Left ventricle myocardium inferior (tissue), 1 donor: ENCODE measurements at regions not wholly inside any gene's neighbourhood (a gene's known extent, or its start where the extent isn't known, plus 50 kb on each side); places are given as distances from the start of the nearest gene placed in this dataset.

Experiments used
- DNase-seq: peaks from one replicate; pipeline ENCODE4 v3.0.0-alpha.2; 2020
- H3K27ac ChIP-seq: fragments of 200-600 bp; replicated peaks from 2 replicates; pipeline ENCODE4 v1.8.0; 2021
- H3K27me3 ChIP-seq: fragments of 200-600 bp; 2 replicates; pipeline ENCODE4 v1.8.0; 2021; ENCODE audit warnings: low read depth
- H3K36me3 ChIP-seq: fragments of 200-600 bp; 2 replicates; pipeline ENCODE4 v1.8.0; 2021
- H3K4me1 ChIP-seq: fragments of 200-600 bp; 2 replicates; pipeline ENCODE4 v1.8.0; 2021
- H3K4me3 ChIP-seq: fragments of 200-600 bp; 2 replicates; pipeline ENCODE4 v1.8.0; 2021; ENCODE audit warnings: mild to moderate bottlenecking, moderate library complexity
- H3K9me3 ChIP-seq: fragments of 200-600 bp; replicated peaks from 2 replicates; pipeline ENCODE4 v1.8.0; 2021
- intact Hi-C: fragments of 100-400 bp; cut with micrococcal nuclease; formaldehyde crosslinking; loops from one replicate; pipeline ENCODE4 v1.11.0; 2022
- TF ChIP-seq, protein P1 (sequence below): fragments of 200-600 bp; IDR thresholded peaks from 2 replicates; pipeline ENCODE4 v1.8.0; 2021; ENCODE audit warnings: antibody characterized with exemption, mild to moderate bottlenecking, borderline replicate concordance
- donor health status: DM: no; HTN: yes; CAD: no; lungs with severe emphysema.

DNA sequence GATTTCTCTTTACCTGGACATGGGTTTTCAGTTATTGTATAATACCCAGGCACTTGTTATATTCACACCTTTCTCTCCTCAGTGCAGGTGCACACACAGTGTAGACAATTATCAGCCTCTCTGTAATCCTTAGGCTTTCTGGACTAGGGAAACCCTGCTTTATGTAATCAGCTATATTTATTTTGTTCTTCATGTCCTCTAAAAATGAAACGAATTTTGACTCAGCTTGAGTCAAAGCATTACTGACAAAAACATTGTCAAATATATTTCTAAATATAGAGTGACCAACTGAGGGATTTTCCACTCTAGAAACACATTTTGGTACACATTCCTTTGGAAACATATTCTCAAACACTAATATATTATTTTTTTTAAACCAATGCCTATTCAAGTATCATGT, 144.8 kb upstream of the GULP1 start:
- TF ChIP-seq, protein P1, sequence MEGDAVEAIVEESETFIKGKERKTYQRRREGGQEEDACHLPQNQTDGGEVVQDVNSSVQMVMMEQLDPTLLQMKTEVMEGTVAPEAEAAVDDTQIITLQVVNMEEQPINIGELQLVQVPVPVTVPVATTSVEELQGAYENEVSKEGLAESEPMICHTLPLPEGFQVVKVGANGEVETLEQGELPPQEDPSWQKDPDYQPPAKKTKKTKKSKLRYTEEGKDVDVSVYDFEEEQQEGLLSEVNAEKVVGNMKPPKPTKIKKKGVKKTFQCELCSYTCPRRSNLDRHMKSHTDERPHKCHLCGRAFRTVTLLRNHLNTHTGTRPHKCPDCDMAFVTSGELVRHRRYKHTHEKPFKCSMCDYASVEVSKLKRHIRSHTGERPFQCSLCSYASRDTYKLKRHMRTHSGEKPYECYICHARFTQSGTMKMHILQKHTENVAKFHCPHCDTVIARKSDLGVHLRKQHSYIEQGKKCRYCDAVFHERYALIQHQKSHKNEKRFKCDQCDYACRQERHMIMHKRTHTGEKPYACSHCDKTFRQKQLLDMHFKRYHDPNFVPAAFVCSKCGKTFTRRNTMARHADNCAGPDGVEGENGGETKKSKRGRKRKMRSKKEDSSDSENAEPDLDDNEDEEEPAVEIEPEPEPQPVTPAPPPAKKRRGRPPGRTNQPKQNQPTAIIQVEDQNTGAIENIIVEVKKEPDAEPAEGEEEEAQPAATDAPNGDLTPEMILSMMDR = no peak
- H3K4me1 ChIP-seq = no peaks in the 10 kb centered on the region
- H3K9me3 ChIP-seq = no peaks in the 10 kb centered on the region
- intact Hi-C loops = no loop called here
- no peaks in the 10 kb centered on the region for H3K27me3 ChIP-seq
- H3K4me3 ChIP-seq = no peak overlapping the region
- H3K27ac ChIP-seq = no peak overlapping the region
- H3K36me3 ChIP-seq = no peaks in the 10 kb centered on the region
- no peak for DNase-seq

DNA sequence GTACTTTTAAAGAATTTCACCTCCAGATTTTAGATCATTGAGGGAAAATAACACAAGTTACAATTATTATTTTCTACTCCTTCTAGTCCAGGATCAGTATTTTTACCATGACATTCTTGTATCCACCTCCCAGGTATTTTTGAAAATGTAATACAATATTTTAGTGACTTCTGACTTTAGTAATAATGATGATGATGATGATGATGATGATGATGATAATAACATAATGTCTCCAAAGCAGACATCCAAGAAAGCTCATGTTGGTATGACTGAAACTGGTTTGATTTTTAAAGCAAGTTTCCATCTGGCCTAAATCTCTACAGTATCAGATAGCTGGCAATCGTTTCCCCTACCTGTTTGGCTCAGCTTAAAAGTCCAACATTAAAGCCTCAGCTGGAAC, 140.0 kb upstream of the GULP1 start:
- H3K4me3 ChIP-seq = no peak overlapping the region
- H3K4me1 ChIP-seq = no peaks in the 10 kb centered on the region
- TF ChIP-seq, protein P1 = no peak
- H3K27me3 ChIP-seq = no peaks in the 10 kb centered on the region
- no peaks in the 10 kb centered on the region for H3K36me3 ChIP-seq
- intact Hi-C loops = no loop called here
- no peaks in the 10 kb centered on the region for H3K9me3 ChIP-seq
- no peak for DNase-seq
- H3K27ac ChIP-seq = no peak overlapping the region

DNA sequence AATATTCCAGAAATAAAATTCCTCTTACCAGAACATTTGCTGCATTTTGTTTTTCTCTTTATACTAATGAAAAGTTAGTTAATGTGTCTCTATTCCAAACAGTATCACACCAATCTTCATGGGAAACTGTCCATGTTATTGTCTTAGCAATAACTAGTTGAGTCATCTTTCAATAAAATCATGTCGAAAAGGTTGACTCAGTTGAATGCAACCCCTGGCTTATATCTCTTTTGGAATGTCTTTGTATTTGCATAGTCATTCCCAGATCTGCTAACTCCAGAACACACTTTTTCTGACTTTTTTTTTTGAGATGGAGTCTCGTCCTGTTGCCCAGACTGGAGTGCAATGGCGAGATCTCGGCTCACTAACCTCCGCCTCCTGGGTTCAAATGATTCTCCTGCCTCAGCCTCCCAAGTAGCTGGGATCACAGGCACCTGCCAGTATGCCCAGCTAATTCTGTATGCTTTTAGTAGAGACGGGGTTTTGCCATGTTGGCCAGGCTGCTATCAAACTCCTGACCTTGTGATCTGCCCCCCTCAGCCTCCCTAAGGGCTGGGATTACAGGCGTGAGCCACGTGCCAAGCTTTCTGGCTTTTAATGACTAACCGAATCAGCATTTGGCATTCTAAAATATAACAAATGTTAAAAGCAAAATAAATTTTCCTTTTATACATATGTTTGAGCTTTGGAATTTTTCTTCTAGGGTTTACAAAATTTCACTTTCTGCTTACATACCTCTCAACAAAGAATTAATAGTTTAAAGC, 133.2 kb upstream of the GULP1 start:
- intact Hi-C loops = no loop called here
- TF ChIP-seq, protein P1 = no peak
- Histone ChIP-seq H3K27me3 (no peaks in the 10 kb centered on the region), H3K27ac (no peak overlapping the region), H3K36me3 (no peaks in the 10 kb centered on the region), H3K4me3 (no peak overlapping the region), H3K9me3 (no peaks in the 10 kb centered on the region), H3K4me1 (no peaks in the 10 kb centered on the region)
- DNase-seq = no peak

DNA sequence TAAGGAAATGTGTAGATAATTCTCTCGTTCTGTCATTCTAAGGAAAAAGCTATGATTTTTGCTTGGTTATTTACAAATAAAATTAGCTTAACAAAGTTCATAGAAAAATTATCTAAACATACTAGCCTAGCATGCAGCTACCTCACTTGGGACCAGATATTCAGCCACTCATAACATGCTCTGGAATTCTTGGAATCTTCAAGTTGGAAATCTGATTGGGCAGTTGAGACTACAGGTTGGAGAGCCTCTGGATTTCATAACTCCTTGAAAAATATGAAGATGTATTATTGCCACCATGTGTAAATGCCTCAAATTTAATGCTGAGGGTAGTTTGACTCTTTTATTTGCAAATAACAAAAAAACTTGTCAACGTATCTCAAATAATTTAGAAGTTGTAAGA, 132.2 kb upstream of the GULP1 start:
- no peak overlapping the region for H3K4me3 ChIP-seq
- no peaks in the 10 kb centered on the region for H3K9me3 ChIP-seq
- intact Hi-C loops = no loop called here
- no peak overlapping the region for H3K27ac ChIP-seq
- TF ChIP-seq, protein P1 = no peak
- no peaks in the 10 kb centered on the region for H3K4me1 ChIP-seq
- DNase-seq = no peak
- H3K27me3 ChIP-seq = no peaks in the 10 kb centered on the region
- H3K36me3 ChIP-seq = no peaks in the 10 kb centered on the region

DNA sequence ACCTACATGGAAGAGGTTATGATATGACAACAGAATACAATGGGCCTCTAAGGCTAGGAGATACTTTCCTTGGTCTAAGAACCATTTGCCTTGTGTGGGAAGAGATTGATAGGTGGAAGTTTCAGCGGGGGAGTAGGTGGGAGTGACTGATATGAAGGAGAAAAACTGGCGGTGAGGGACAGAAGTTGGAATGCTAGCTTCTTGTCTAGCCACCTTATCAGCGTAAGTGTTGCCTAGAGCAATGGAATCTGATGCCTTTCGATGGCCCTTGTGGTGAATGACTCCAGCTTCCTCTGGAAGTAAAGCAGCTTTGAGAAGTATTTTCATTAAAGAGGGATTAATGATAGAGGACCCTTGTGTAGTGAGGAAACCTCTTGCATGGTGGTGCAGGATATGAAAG, 121.3 kb upstream of the GULP1 start:
- peaks cover 7% of the 10 kb centered on the region for H3K9me3 ChIP-seq
- TF ChIP-seq, protein P1 = no peak
- no peaks in the 10 kb centered on the region for H3K4me1 ChIP-seq
- DNase-seq = no peak
- no peaks in the 10 kb centered on the region for H3K27me3 ChIP-seq
- no peaks in the 10 kb centered on the region for H3K36me3 ChIP-seq
- intact Hi-C loops = no loop called here
- no peak overlapping the region for H3K4me3 ChIP-seq
- no peak overlapping the region for H3K27ac ChIP-seq

DNA sequence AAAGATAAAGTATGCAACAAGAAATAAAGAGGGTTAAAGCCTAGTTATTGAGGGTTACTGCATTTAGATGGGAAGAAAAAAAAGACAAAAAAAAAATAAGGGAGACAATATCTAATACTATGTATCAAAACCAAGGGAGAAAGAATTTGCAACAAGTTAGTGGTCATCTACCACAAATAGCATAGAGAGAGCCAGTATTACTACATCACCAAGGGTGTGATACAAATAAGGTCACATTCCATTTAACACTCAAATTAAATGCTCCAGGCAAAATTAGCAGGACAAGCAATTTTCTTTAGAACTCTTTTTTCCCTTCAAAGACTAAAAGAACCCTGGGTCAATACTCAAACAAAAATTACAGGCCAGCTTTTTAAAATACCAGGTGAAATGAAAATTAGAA, 115.1 kb upstream of the GULP1 start:
- no peaks in the 10 kb centered on the region for H3K4me1 ChIP-seq
- no peak overlapping the region for H3K4me3 ChIP-seq
- intact Hi-C loops = no loop called here
- no peaks in the 10 kb centered on the region for H3K27me3 ChIP-seq
- TF ChIP-seq, protein P1 = no peak
- H3K27ac ChIP-seq = no peak overlapping the region
- no peaks in the 10 kb centered on the region for H3K9me3 ChIP-seq
- DNase-seq = no peak
- no peaks in the 10 kb centered on the region for H3K36me3 ChIP-seq
